C4-2B (cell line): ENCODE measurements at regions not wholly inside any gene's neighbourhood (a gene's known extent, or its start where the extent isn't known, plus 50 kb on each side); places are given as distances from the start of the nearest gene placed in this dataset.

Experiments
- CTCF ChIP-seq: fragments of 450-650 bp; conservative IDR thresholded peaks from 2 replicates; pipeline ENCODE4 v1.5.1; 2017; ENCODE audit warnings: mild to moderate bottlenecking
- ZFX ChIP-seq: fragments of 450-650 bp; IDR thresholded peaks from 2 replicates; pipeline ENCODE4 v1.6.1; 2017

DNA sequence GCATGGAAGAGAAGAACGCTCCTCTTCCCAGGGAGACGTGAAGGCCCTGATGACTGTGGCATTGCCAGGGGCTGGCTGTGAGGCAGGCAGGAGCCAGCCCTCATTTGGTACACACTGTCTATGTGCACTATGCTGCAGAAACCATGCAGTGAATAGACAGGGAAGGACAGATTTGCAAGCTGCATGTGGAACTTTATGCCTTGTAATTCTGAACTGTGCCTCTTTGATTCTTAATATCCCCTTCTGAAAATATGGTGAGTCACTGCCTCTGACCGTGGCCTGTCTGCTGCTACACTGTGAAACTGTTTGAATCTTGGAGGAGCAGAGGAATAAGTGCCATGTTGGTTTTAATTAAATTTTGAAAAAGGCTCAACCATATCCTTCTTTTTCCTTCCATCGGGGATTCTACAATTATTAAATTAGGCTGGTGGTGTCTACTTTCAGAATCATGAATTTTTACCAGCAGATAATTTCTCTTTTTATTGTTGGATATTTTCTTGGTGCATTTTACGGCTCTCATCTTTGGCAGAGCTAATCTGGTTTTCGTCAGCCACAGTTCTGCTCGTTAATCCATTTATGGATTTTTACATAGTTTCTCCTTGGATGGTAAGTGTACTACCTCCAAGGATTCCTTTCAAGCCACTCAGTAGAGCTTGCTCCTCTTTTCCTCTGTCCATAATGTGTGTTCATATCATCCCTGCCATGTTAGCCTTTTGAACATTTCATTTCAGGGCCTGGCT, 301.0 kb upstream of the SLC35B3 start:
- no peak for TF ChIP-seq CTCF
- TF ChIP-seq ZFX, result no peak
